Upper lobe of left lung (tissue), 6 donors: ENCODE measurements at regions not wholly inside any gene's neighbourhood (a gene's known extent, or its start where the extent isn't known, plus 50 kb on each side); places are given as distances from the start of the nearest gene placed in this dataset.

Experiments used
- ATAC-seq, 2 donors: fragments of 200-7000 bp; cut with Tn5 transposase; one replicate each; pipeline ENCODE4 v1.9.1; 2022; ENCODE audit warnings: mild to moderate bottlenecking in 2 of 2, moderate library complexity in 2 of 2; ENCODE audit not compliant: low FRiP score in 2 of 2
- DNase-seq, 2 donors: peaks; one replicate each; pipeline ENCODE4 v3.0.0-alpha.2; 2019 to 2020
- H3K27ac ChIP-seq, 4 donors: fragments of 200-600 bp; sonication (generic); one replicate each; pipeline ENCODE4 v1.5.1; 2016 to 2019
- H3K27me3 ChIP-seq, 4 donors: fragments of 200-600 bp; sonication (generic); one replicate each; pipeline ENCODE4 v1.5.1; 2017 to 2019
- H3K36me3 ChIP-seq, 4 donors: fragments of 200-600 bp; sonication (generic); one replicate each; pipeline ENCODE4 v1.5.1; 2016 to 2019
- H3K4me1 ChIP-seq, 4 donors: fragments of 200-600 bp; sonication (generic); one replicate each; pipeline ENCODE4 v1.5.1; 2018 to 2019
- H3K4me3 ChIP-seq, 4 donors: fragments of 200-600 bp; sonication (generic); one replicate each; pipeline ENCODE4 v1.5.1; 2017 to 2019; ENCODE audit warnings: mild to moderate bottlenecking in 2 of 4, moderate library complexity in 1 of 4
- H3K9me3 ChIP-seq, 4 donors: fragments of 200-600 bp; sonication (generic); one replicate each; pipeline ENCODE4 v1.5.1; 2018 to 2019
- EP300 ChIP-seq, 4 donors: sonication (generic); formaldehyde crosslinking; IDR thresholded peaks; one replicate each; pipeline ENCODE4 v1.5.1; 2017; ENCODE audit warnings: antibody characterized with exemption in 4 of 4, control low read depth in 2 of 4
- POLR2A ChIP-seq, 4 donors: fragments of 450-650 bp; IDR thresholded peaks; one replicate each; pipeline ENCODE4 v1.5.1; 2016 to 2017; ENCODE audit warnings: antibody characterized with exemption in 4 of 4, mild to moderate bottlenecking in 2 of 4
- POLR2AphosphoS5 ChIP-seq, 2 donors: sonication (generic); formaldehyde crosslinking; IDR thresholded peaks; one replicate each; pipeline ENCODE4 v1.5.1; 2017; ENCODE audit warnings: antibody characterized with exemption in 2 of 2
- WGBS, 2 donors: methylation state at CpG; one replicate each; pipeline ENCODE4 v1.1.5; 2017 to 2018; 5-methylcytosine and 5-hydroxymethylcytosine counted together
- TF ChIP-seq, protein P1 (sequence below), 6 experiments: fragments of 450-650 bp in 4 of 6; fragments of 200-600 bp in 2 of 6; sonication (generic) in 2 of 6; IDR thresholded peaks; one replicate each; pipeline ENCODE4 v1.5.1; 2016 to 2019; ENCODE audit warnings: antibody characterized with exemption in 6 of 6
- donor health status: DM: no; HTN: no; CAD: no; lungs with moderate emphysema.
- donor health status: DM: no; HTN: yes; CAD: no; lungs with severe emphysema.

DNA sequence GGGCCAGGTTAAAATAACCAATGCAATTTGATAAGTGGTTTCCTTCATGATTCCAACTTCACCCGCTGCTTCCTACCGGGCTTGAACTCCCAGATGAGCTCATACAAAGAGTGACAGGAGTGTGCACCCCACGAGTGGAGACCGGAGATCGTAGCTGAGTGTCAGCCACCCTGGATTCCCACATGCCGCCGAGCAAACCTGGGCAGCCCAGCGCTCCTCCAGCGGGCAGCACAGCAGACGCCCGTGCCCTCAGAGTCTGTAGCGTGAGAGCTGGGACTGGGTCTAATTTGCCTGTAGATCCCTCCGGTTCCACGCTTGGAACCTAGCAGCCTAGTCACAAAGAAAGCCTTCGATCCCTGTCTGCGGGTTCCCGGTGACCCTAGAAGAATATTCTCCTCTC is 476.1 kb upstream of the MGMT start:
- ATAC-seq, result no peak
- H3K27me3 ChIP-seq, result no peaks in the 10 kb centered on the region
- H3K9me3 ChIP-seq, result no peaks in the 10 kb centered on the region
- WGBS, 2 donors, result 88 to 94% methylated on average over 15 to 17 of the region's 17 CpGs
- H3K4me3 ChIP-seq, result no peak overlapping the region
- no peak for DNase-seq
- H3K27ac ChIP-seq, result no peak overlapping the region
- no peaks in the 10 kb centered on the region for H3K36me3 ChIP-seq
- TF ChIP-seq, protein P1, sequence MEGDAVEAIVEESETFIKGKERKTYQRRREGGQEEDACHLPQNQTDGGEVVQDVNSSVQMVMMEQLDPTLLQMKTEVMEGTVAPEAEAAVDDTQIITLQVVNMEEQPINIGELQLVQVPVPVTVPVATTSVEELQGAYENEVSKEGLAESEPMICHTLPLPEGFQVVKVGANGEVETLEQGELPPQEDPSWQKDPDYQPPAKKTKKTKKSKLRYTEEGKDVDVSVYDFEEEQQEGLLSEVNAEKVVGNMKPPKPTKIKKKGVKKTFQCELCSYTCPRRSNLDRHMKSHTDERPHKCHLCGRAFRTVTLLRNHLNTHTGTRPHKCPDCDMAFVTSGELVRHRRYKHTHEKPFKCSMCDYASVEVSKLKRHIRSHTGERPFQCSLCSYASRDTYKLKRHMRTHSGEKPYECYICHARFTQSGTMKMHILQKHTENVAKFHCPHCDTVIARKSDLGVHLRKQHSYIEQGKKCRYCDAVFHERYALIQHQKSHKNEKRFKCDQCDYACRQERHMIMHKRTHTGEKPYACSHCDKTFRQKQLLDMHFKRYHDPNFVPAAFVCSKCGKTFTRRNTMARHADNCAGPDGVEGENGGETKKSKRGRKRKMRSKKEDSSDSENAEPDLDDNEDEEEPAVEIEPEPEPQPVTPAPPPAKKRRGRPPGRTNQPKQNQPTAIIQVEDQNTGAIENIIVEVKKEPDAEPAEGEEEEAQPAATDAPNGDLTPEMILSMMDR (IDR thresholded peaks at IDR 0.05), result no peak
- TF ChIP-seq POLR2AphosphoS5 (IDR thresholded peaks at IDR 0.05) (no peak), EP300 (IDR thresholded peaks at IDR 0.05) (no peak), POLR2A (IDR thresholded peaks at IDR 0.05) (no peak)
- H3K4me1 ChIP-seq, result no peaks in the 10 kb centered on the region

DNA sequence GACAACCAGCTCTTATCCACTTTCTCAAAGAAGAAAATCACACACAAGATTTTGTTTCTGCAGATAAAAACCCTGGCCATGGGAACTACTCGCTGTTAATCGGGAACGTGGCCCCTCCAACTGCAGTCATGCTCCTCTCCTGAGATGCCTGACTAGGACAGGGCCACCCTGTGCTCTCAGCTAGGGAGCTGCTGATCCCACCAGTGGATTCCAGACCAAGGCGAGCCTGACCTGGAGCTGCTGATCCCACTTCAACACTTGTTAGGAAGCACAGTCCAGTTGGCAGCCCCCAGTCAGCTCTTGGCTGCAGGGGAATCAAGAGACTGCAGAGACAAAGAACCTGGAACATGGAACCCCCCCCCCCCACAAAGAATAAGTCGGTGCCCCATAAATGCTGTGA is 474.3 kb upstream of the MGMT start:
- DNase-seq, result no peak
- no peaks in the 10 kb centered on the region for H3K4me1 ChIP-seq
- ATAC-seq, result no peak
- H3K4me3 ChIP-seq, result no peak overlapping the region
- no peaks in the 10 kb centered on the region for H3K36me3 ChIP-seq
- no peaks in the 10 kb centered on the region for H3K9me3 ChIP-seq
- no peak overlapping the region for H3K27ac ChIP-seq
- 78 to 88% methylated on average over 4 to 5 of the region's 5 CpGs for WGBS, 2 donors
- no peaks in the 10 kb centered on the region for H3K27me3 ChIP-seq
- TF ChIP-seq POLR2A (IDR thresholded peaks at IDR 0.05) (no peak), POLR2AphosphoS5 (IDR thresholded peaks at IDR 0.05) (no peak), EP300 (IDR thresholded peaks at IDR 0.05) (no peak)
- TF ChIP-seq, protein P1 (IDR thresholded peaks at IDR 0.05), result no peak

DNA sequence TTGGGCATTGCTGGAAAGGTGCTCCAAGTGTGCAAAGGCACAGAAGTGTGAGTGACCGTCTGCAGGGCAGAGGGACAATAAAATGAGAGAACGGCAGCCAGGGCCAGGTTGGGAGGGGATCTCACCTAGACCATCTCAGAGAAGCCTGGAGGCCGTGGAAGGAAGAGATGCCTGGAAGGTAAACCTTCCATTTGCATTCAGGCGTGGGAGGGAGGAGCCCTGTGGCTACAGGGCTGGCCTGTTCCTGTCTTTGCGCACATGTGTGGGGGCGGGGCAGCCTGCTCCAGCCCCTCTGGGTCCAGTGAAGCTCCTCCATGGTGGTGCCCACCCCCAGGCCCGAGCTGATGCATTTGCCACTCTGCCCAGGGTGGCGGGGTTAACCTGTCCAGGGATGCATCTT is 473.6 kb upstream of the MGMT start:
- DNase-seq (no peak), ATAC-seq (no peak)
- WGBS, 2 donors, result 85 to 91% methylated on average over 8 of the region's 8 CpGs
- Histone ChIP-seq H3K4me3 (no peak overlapping the region), H3K9me3 (no peaks in the 10 kb centered on the region), H3K27me3 (no peaks in the 10 kb centered on the region), H3K27ac (no peak overlapping the region), H3K4me1 (no peaks in the 10 kb centered on the region), H3K36me3 (no peaks in the 10 kb centered on the region)
- TF ChIP-seq POLR2AphosphoS5 (IDR thresholded peaks at IDR 0.05), result no peak
- TF ChIP-seq EP300 (IDR thresholded peaks at IDR 0.05), result no peak
- no peak for TF ChIP-seq POLR2A (IDR thresholded peaks at IDR 0.05)
- TF ChIP-seq, protein P1 (IDR thresholded peaks at IDR 0.05), result no peak

DNA sequence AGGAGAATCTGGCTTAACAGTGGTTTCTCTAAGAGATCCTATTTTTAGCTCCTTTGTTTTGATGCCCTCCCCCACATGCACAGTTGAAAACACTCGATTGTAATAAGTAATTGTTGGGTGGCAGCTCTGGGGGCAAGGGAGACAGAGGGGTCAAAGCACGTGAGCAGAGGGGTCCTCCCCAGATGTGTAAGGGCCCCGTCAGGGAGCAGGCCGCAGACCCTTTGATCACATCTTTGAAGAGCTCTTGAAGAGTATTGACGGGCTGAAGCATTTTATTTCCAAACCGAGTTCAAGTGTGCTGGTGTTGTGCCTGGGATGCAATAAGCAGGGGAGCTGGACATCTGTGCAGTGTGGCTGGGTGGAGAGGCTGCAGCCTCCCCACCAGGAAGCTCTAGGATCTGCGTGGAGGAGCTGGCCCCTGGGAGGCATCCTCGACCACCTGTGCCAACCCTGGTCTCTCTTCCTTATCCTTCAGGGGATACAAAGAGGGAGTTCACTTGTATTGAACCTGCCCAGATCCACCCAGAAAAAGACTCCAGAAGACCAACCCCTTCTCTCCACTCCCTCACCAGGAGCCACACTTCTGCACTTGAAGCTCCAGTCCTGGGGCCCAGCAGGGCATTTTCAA is 473.0 kb upstream of the MGMT start:
- TF ChIP-seq POLR2A (IDR thresholded peaks at IDR 0.05) (no peak), EP300 (IDR thresholded peaks at IDR 0.05) (no peak), POLR2AphosphoS5 (IDR thresholded peaks at IDR 0.05) (no peak)
- TF ChIP-seq, protein P1 (IDR thresholded peaks at IDR 0.05), result no peak
- WGBS, 2 donors, result 44 to 62% methylated on average over 8 of the region's 8 CpGs
- Histone ChIP-seq H3K36me3 (no peaks in the 10 kb centered on the region), H3K27ac (no peak overlapping the region), H3K4me1 (no peaks in the 10 kb centered on the region), H3K9me3 (no peaks in the 10 kb centered on the region), H3K4me3 (no peak overlapping the region), H3K27me3 (no peaks in the 10 kb centered on the region)
- DNase-seq (no peak), ATAC-seq (no peak)

DNA sequence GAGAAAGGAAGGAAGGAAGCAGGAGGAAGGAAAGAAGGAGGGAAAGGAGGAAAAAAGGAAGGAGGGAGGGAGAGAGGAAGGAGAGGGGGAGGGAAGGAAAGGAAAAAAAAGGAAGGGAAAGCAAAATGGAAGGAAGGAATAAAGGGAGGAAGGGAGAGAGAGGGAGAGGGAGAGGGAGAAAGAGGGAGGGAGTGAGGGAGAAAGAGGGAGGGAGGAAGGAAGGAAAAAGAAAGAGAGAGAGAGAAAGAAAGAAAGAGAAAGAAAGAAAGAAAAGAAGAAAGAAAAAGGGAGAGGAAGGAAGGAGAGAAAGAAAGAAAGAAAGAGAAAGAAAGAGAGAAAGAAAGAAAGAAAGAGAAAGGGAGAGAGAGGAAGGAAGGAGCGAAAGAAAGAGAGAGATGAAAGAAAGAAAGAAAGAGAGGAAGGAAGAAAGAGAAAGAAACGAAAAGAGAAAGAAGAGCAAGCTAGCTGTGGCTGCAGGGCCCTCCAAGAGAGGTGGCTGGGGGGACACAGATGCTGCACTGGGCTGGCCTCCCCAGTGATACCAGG is 472.4 kb upstream of the MGMT start:
- H3K4me3 ChIP-seq, result no peak overlapping the region
- WGBS, 2 donors, result 78 to 79% methylated on average over 2 of the region's 2 CpGs
- no peak for TF ChIP-seq POLR2A (IDR thresholded peaks at IDR 0.05)
- no peak for TF ChIP-seq POLR2AphosphoS5 (IDR thresholded peaks at IDR 0.05)
- TF ChIP-seq EP300 (IDR thresholded peaks at IDR 0.05), result no peak
- TF ChIP-seq, protein P1 (IDR thresholded peaks at IDR 0.05), result no peak
- no peaks in the 10 kb centered on the region for H3K27me3 ChIP-seq
- H3K27ac ChIP-seq, result no peak overlapping the region
- no peaks in the 10 kb centered on the region for H3K4me1 ChIP-seq
- no peak for DNase-seq
- no peak for ATAC-seq
- no peaks in the 10 kb centered on the region for H3K36me3 ChIP-seq
- no peaks in the 10 kb centered on the region for H3K9me3 ChIP-seq
